ENCODE measurements at regions not wholly inside any gene's neighbourhood (a gene's known extent, or its start where the extent isn't known, plus 50 kb on each side); places are given as distances from the start of the nearest gene placed in this dataset.
"Not testable (repeated sequence)": the region's sequence is repeated elsewhere in the genome, so short reads cannot be mapped to it uniquely, and the experiment has no call there.

GRCh38 chr15:22519213-22519612 lies 60.5 kb downstream of the GOLGA6L22 start:
- not testable (repeated sequence) for H3K4me3 ChIP-seq (ENCODE audit: low read depth, low read length); DNase-seq (ENCODE audit: low read depth)

GRCh38 chr15:22526537-22526936 lies 67.8 kb downstream of the GOLGA6L22 start:
- not testable (repeated sequence) for H3K4me3 ChIP-seq (ENCODE audit: low read depth, low read length); DNase-seq (ENCODE audit: low read depth)

- not testable (repeated sequence) for DNase-seq (ENCODE audit: low read depth)
Observed at GRCh38 chr15:22527016-22527415, 68.3 kb downstream of the GOLGA6L22 start.

GRCh38 chr15:22529200-22529599 lies 70.5 kb downstream of the GOLGA6L22 start:
- H3K4me3 ChIP-seq (ENCODE audit: low read depth, low read length); DNase-seq (ENCODE audit: low read depth): not testable (repeated sequence)

More at GRCh38 chr15:22527016-22527415, 68.3 kb downstream of the GOLGA6L22 start:
- not testable (repeated sequence) for H3K4me3 ChIP-seq (ENCODE audit: low read depth, low read length)

GRCh38 chr15:22559701-22560100 lies 101.0 kb downstream of the GOLGA6L22 start:
- not testable (repeated sequence) for DNase-seq (ENCODE audit: low read depth); H3K4me3 ChIP-seq (ENCODE audit: low read depth, low read length)

- H3K4me3 ChIP-seq (ENCODE audit: low read depth, low read length); DNase-seq (ENCODE audit: low read depth): not testable (repeated sequence)
Observed at GRCh38 chr15:22561716-22562115, 103.0 kb downstream of the GOLGA6L22 start.

- not testable (repeated sequence) for H3K4me3 ChIP-seq (ENCODE audit: low read depth, low read length); DNase-seq (ENCODE audit: low read depth)
Observed at GRCh38 chr15:22566510-22566909, 107.8 kb downstream of the GOLGA6L22 start.

GRCh38 chr15:22569486-22569885 lies 110.8 kb downstream of the GOLGA6L22 start:
- H3K4me3 ChIP-seq (ENCODE audit: low read depth, low read length); DNase-seq (ENCODE audit: low read depth): not testable (repeated sequence)

- DNase-seq (ENCODE audit: low read depth); H3K4me3 ChIP-seq (ENCODE audit: low read depth, low read length): not testable (repeated sequence)
Observed at GRCh38 chr15:22572152-22572735, 113.5 kb downstream of the GOLGA6L22 start.

- H3K4me3 ChIP-seq (ENCODE audit: low read depth, low read length); DNase-seq (ENCODE audit: low read depth): not testable (repeated sequence)
Observed at GRCh38 chr15:22572792-22573191, 114.1 kb downstream of the GOLGA6L22 start.

GRCh38 chr15:22577828-22578227 lies 119.1 kb downstream of the GOLGA6L22 start:
- not testable (repeated sequence) for H3K4me3 ChIP-seq (ENCODE audit: low read depth, low read length); DNase-seq (ENCODE audit: low read depth)

GRCh38 chr15:22579213-22579612 lies 120.5 kb downstream of the GOLGA6L22 start:
- not testable (repeated sequence) for H3K4me3 ChIP-seq (ENCODE audit: low read depth, low read length); DNase-seq (ENCODE audit: low read depth)

- DNase-seq (ENCODE audit: low read depth); H3K4me3 ChIP-seq (ENCODE audit: low read depth, low read length): not testable (repeated sequence)
Observed at GRCh38 chr15:22587391-22587790, 128.7 kb downstream of the GOLGA6L22 start.

- not testable (repeated sequence) for DNase-seq (ENCODE audit: low read depth); H3K4me3 ChIP-seq (ENCODE audit: low read depth, low read length)
Observed at GRCh38 chr15:22598552-22598951, 139.8 kb downstream of the GOLGA6L22 start.

- DNase-seq (ENCODE audit: low read depth) = not testable (repeated sequence)
Observed at GRCh38 chr15:22599526-22600320, 141.0 kb downstream of the GOLGA6L22 start.

GRCh38 chr15:22616976-22617375 lies 158.3 kb downstream of the GOLGA6L22 start:
- H3K4me3 ChIP-seq (ENCODE audit: low read depth, low read length); DNase-seq (ENCODE audit: low read depth): not testable (repeated sequence)

More at GRCh38 chr15:22599526-22600320, 141.0 kb downstream of the GOLGA6L22 start:
- not testable (repeated sequence) for H3K4me3 ChIP-seq (ENCODE audit: low read depth, low read length)

GRCh38 chr15:22631789-22632188 lies 154.7 kb upstream of the NIPA1 start:
- H3K4me3 ChIP-seq (ENCODE audit: low read depth, low read length); DNase-seq (ENCODE audit: low read depth): not testable (repeated sequence)

GRCh38 chr15:22639983-22640382 lies 146.5 kb upstream of the NIPA1 start:
- DNase-seq (ENCODE audit: low read depth); H3K4me3 ChIP-seq (ENCODE audit: low read depth, low read length): not testable (repeated sequence)

GRCh38 chr15:22649458-22649857 lies 137.0 kb upstream of the NIPA1 start:
- not testable (repeated sequence) for DNase-seq (ENCODE audit: low read depth); H3K4me3 ChIP-seq (ENCODE audit: low read depth, low read length)

GRCh38 chr15:22651179-22651578 lies 135.3 kb upstream of the NIPA1 start:
- not testable (repeated sequence) for H3K4me3 ChIP-seq (ENCODE audit: low read depth, low read length); DNase-seq (ENCODE audit: low read depth)

All from GM12864 (cell line).